CD4-positive, alpha-beta T cell treated with Interleukin-15 for 4 hours (primary cell): ENCODE measurements at regions not wholly inside any gene's neighbourhood (a gene's known extent, or its start where the extent isn't known, plus 50 kb on each side); places are given as distances from the start of the nearest gene placed in this dataset.

Source experiments
- DNase-seq: peaks from one replicate; pipeline ENCODE4 v3.0.0-alpha.2; 2020; ENCODE audit warnings: low spot score

- DNase-seq: no peak
Measured at GRCh38 chr20:37643400-37643799, 50.4 kb upstream of the CTNNBL1 start.

DNA sequence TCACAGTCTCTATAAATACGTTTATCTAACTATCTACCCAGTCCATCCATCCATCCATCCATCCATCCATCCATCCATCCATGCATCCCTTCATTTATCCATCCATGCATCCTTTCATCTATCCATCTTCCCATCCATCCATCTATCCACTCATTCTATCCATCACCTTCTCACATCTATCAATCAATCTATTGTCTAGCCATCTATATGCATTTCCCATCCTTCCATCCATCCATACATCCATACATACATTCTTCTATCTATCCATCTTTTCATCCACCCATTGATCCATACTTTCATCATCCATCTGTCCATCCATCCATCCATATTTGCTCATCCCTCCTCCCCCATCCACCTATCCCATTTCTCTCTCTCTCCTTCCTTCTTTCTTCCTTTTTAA, 51.6 kb upstream of the CTNNBL1 start:
- DNase-seq: no peak

DNA sequence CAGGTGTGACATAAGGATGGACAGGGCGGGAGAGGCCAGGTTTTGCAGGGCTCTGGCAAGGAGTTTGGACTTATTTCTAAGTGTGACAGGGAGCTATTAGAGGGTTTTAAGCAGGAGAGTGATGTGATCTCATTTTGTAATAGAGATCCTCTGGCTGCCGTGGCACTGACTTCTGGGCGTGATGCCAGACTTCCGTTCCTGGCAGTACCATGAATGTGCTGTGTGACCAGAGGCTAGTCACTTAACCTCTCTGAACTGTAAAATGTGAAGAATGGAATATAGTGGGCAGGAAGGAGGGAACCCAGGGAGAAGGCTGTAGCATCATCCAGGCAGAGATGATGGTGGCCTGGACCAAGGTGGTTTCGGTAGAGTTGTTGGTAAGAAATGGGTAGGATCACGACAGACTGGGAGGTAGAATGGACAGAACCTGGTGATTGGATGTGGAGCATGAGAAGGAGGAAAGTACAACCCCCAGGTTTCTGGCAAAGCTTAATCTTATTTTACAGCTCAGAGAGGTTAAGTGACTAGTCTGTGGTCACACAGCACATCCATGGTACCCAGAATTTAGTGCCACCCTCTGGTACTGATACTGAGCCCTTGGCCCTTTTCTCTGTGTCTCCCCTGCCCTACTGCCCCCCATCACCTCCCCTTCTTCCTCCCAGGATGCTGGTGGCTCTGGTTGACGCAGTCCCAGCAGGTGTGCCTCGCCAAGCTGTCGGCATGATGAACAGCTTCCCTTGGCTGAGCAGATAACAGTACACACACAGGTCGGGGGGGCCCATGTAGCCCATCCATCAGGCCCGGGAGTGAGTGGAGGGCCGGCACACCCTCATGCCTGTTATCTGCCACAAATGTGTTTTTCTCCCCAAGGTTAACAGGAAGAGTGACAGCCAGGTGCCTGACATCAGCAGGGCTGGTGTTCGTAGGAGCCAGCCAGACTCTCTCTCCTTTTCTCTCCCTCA, 52.9 kb upstream of the CTNNBL1 start:
- no peak for DNase-seq

GRCh38 chr20:37638527-37638926, 55.3 kb upstream of the CTNNBL1 start:
- no peak for DNase-seq

GRCh38 chr20:37636977-37637376, 56.9 kb upstream of the CTNNBL1 start:
- no peak for DNase-seq

- no peak for DNase-seq
Measured at GRCh38 chr20:37636212-37636975, 57.4 kb upstream of the CTNNBL1 start.

GRCh38 chr20:37630993-37631392, 62.8 kb upstream of the CTNNBL1 start:
- DNase-seq: no peak

GRCh38 chr20:37630166-37630565, 63.7 kb upstream of the CTNNBL1 start:
- DNase-seq: no peak

DNA sequence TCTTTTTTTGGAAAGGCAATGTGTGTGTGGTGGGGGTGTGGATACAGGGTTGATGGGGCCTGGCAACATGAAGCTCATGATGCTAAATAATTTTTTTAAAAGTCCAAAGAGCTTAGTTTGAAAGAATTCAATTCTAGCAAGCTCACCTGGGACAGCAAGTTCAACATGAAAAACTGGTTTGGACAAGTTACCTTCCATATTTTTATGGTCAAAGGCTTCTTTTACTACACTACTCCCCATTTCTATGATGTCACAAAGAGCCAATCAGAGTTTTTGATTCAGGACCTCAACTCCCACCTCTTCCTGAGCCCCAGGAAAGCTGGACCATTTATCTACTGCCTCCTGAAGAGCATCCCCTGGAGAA, 66.1 kb upstream of the CTNNBL1 start:
- DNase-seq: no peak

- no peak for DNase-seq
Measured at GRCh38 chr20:37627060-37627766, 66.6 kb upstream of the CTNNBL1 start.

DNA sequence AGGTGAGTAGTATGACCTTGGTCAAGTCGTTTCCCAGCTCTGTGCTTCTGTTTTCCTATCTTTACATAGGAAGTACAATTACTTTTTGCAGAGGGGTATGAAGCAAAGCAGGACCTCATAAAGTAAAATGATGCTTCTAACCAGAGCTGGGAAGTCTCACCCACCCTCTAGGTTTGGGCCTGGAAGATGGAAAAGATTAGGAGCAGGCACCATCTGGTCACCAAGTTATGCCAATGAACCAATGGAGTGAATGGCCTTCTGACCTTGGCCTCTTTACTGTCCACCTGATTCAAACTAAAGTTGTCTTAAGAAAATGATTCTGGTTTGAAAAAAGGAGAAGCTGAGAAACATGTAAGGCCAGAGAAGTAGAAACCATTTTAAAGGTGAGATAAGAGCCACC, 68.9 kb upstream of the CTNNBL1 start:
- DNase-seq: no peak

- DNase-seq: no peak
Measured at GRCh38 chr20:37622728-37623127, 71.1 kb upstream of the CTNNBL1 start.

DNA sequence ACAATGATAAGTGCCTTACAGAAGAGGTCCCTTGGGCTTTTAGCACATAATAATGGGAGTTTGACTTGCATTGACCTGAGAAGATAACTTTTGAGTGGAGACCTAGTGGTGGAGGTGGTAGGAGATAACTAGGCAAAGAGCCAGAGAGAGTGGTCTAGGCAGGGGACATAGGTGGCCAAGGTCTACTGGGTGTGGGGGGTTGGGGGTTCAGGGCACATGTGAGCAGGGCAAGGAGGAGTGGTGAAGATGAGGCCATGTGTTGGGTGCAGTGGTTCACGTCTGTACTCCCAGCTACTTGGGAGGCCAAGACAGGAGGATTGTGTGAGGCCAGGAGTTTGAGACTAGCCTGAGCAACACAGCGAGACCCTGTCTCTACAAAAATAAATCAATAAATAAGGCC, 74.3 kb upstream of the CTNNBL1 start:
- DNase-seq: no peak

DNA sequence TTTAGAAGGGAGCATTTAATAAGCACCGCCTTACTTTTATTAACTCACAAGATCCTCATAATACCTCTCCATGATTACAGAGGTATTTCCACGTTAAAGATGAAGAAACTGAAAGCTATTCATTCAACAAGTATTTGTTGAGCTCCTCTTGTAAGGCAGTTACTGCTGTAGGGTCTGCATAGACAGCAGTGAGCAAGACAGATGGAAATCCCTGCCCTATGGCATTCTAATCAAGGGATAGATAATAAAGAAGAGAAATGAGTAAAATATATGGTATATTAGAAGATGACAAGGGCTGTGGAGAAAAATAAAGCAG, 77.8 kb upstream of the CTNNBL1 start:
- DNase-seq: no peak

- peak; percentile 43 for DNase-seq
Measured at GRCh38 chr20:37615340-37616109, 78.3 kb upstream of the CTNNBL1 start.

- DNase-seq: no peak
Measured at GRCh38 chr20:37611852-37612251, 82.0 kb upstream of the CTNNBL1 start.

DNA sequence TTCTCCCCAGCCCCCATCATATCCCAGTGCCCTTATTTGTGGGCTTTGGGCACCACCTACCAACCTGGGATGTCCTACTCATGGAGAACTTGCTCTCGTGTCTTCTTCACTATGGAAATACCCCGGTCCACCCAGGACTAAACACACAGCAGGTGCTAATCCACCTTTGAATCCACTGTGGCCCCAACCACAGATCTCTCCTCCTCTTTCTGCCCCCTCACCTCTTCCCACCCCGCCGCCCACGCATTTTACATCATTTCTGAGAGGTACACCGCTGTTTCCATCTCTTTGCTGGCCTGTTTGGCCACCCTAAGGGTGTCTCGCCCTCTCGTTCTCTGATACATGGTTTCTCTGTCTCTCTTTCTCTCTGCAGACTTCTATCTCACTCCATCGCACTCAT, 82.5 kb upstream of the CTNNBL1 start:
- DNase-seq: no peak

GRCh38 chr20:37610203-37610798, 82.6 kb upstream of the BLCAP start:
- no peak for DNase-seq

DNA sequence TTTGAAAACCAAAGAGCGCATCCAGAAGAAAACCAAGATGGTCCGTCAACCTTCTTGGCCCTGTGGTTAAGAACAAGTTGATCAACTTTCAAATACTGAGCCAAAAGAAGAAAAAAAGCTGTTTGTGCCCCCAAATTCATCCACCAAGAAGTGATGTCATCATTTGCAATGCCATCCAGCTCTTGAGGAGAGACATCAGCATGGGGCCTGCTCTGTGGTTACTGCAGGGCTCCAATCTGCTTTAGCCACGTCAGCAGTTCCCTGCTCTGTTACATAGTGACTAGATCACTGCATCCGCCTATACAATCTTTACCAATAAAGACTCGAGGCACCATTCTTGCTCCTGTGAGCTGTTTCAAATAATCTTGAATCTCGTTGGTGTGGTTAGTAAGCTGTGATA, 75.0 kb upstream of the BLCAP start:
- no peak for DNase-seq

DNA sequence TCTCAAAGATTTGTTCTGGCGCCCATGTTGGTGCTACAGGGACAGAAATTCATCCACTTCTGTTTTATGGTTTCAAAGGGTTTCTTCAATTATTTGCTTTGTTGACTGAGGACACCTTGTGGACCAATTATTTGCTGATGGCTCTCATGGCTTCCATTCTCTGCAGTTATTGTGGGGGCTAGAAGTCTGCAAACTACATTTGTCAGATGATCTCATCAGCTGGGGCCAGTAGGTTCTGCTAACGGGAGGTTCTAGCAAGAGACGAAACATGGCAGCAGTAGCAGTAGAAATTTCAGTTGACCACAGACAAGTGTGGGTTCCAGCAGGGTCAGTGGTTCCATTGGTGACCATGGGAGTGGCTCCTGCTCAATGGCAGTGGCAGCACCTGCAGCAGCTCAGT, 72.8 kb upstream of the BLCAP start:
- no peak for DNase-seq

GRCh38 chr20:37598575-37599342, 71.1 kb upstream of the BLCAP start:
- DNase-seq: no peak
